Thyroid gland (tissue), 4 donors: ENCODE measurements at regions not wholly inside any gene's neighbourhood (a gene's known extent, or its start where the extent isn't known, plus 50 kb on each side); places are given as distances from the start of the nearest gene placed in this dataset.

Experiments
- POLR2A ChIP-seq, 2 donors: fragments of 450-650 bp; IDR thresholded peaks; one replicate each; pipeline ENCODE4 v1.6.1; 2017; ENCODE audit warnings: antibody characterized with exemption in 2 of 2, mild to moderate bottlenecking in 2 of 2, moderate library complexity in 1 of 2
- TF ChIP-seq, protein P1 (sequence below), 6 experiments: fragments of 200-600 bp in 3 of 6; fragments of 450-650 bp in 3 of 6; sonication (generic) in 3 of 6; IDR thresholded peaks; one replicate each; pipeline ENCODE4 v1.5.1; 2016 to 2019; ENCODE audit warnings: antibody characterized with exemption in 6 of 6, mild to moderate bottlenecking in 2 of 6, inconsistent platforms in 1 of 6, moderate library complexity in 1 of 6

DNA sequence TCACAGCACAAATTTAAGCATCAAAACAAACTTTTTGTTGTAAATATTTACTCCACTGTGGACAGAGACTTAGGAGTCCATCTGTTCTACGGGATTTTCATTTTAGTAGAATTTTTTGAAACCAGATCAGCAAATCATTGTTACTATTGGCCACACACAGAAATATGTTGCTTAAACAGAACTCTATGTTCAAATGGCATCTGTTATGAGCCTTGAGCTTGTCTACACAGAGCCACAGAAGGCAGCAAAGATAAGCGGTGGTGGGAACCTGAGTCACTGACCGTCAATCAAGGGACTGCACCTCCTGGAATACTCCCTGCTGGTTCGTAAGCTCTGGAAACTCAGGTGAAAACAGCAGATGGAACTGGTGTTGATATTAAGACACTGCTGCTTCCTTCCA, 156.8 kb downstream of the TMEM200C start:
- no peak for TF ChIP-seq POLR2A (IDR thresholded peaks at IDR 0.05)
- TF ChIP-seq, protein P1, sequence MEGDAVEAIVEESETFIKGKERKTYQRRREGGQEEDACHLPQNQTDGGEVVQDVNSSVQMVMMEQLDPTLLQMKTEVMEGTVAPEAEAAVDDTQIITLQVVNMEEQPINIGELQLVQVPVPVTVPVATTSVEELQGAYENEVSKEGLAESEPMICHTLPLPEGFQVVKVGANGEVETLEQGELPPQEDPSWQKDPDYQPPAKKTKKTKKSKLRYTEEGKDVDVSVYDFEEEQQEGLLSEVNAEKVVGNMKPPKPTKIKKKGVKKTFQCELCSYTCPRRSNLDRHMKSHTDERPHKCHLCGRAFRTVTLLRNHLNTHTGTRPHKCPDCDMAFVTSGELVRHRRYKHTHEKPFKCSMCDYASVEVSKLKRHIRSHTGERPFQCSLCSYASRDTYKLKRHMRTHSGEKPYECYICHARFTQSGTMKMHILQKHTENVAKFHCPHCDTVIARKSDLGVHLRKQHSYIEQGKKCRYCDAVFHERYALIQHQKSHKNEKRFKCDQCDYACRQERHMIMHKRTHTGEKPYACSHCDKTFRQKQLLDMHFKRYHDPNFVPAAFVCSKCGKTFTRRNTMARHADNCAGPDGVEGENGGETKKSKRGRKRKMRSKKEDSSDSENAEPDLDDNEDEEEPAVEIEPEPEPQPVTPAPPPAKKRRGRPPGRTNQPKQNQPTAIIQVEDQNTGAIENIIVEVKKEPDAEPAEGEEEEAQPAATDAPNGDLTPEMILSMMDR (IDR thresholded peaks at IDR 0.05): no peak
